AG09309 (cell line): ENCODE measurements at regions not wholly inside any gene's neighbourhood (a gene's known extent, or its start where the extent isn't known, plus 50 kb on each side); places are given as distances from the start of the nearest gene placed in this dataset.
"Not testable (repeated sequence)": the region's sequence is repeated elsewhere in the genome, so short reads cannot be mapped to it uniquely, and the experiment has no call there.

Experiments
- DNase-seq: peaks from one replicate; pipeline ENCODE4 v3.0.0-alpha.2; 2010; ENCODE audit warnings: low read depth
- H3K4me3 ChIP-seq: 2 replicates; pipeline ENCODE4 v1.5.1; 2011; ENCODE audit warnings: mild to moderate bottlenecking, low read depth, low read length, moderate library complexity; ENCODE audit not compliant: control insufficient read depth
- CTCF ChIP-seq: IDR thresholded peaks from 2 replicates; pipeline ENCODE4 v1.5.1; 2011; ENCODE audit warnings: mild to moderate bottlenecking, low read depth, low read length, inconsistent platforms; ENCODE audit not compliant: insufficient read depth, control insufficient read depth; ENCODE audit errors: missing control alignments

- no peak for TF ChIP-seq CTCF
- DNase-seq = no peak
- H3K4me3 ChIP-seq = no peak overlapping the region
Measured at GRCh38 chr12:31803306-31804184, 74.7 kb upstream of the AMN1 start.

- no peak for DNase-seq
- no peak for TF ChIP-seq CTCF
- H3K4me3 ChIP-seq = no peak overlapping the region
Measured at GRCh38 chr12:31801872-31802271, 73.1 kb upstream of the AMN1 start.

- no peak for DNase-seq
- H3K4me3 ChIP-seq = no peak overlapping the region
- TF ChIP-seq CTCF = no peak
Measured at GRCh38 chr12:31797230-31797872, 68.5 kb upstream of the AMN1 start.

GRCh38 chr12:31796270-31796951, 67.6 kb upstream of the AMN1 start:
- no peak for DNase-seq
- no peak for TF ChIP-seq CTCF
- no peak overlapping the region for H3K4me3 ChIP-seq

- TF ChIP-seq CTCF = no peak
- no peak overlapping the region for H3K4me3 ChIP-seq
- DNase-seq = no peak
Measured at GRCh38 chr12:31794745-31795144, 65.9 kb upstream of the AMN1 start.

- DNase-seq, H3K4me3 ChIP-seq: not testable (repeated sequence)
Measured at GRCh38 chr12:31791265-31791664, 62.4 kb upstream of the AMN1 start.

GRCh38 chr12:31790759-31791158, 61.9 kb upstream of the AMN1 start:
- H3K4me3 ChIP-seq = no peak overlapping the region
- DNase-seq = no peak
- TF ChIP-seq CTCF = no peak
